GM12874 (cell line): ENCODE measurements at regions not wholly inside any gene's neighbourhood (a gene's known extent, or its start where the extent isn't known, plus 50 kb on each side); places are given as distances from the start of the nearest gene placed in this dataset.

ENCODE experiments used
- CTCF ChIP-seq: IDR thresholded peaks from 2 replicates; pipeline ENCODE4 v1.5.1; 2011; ENCODE audit warnings: low read depth, mild to moderate bottlenecking, control low read depth, low read length, moderate library complexity; ENCODE audit not compliant: insufficient read depth

DNA sequence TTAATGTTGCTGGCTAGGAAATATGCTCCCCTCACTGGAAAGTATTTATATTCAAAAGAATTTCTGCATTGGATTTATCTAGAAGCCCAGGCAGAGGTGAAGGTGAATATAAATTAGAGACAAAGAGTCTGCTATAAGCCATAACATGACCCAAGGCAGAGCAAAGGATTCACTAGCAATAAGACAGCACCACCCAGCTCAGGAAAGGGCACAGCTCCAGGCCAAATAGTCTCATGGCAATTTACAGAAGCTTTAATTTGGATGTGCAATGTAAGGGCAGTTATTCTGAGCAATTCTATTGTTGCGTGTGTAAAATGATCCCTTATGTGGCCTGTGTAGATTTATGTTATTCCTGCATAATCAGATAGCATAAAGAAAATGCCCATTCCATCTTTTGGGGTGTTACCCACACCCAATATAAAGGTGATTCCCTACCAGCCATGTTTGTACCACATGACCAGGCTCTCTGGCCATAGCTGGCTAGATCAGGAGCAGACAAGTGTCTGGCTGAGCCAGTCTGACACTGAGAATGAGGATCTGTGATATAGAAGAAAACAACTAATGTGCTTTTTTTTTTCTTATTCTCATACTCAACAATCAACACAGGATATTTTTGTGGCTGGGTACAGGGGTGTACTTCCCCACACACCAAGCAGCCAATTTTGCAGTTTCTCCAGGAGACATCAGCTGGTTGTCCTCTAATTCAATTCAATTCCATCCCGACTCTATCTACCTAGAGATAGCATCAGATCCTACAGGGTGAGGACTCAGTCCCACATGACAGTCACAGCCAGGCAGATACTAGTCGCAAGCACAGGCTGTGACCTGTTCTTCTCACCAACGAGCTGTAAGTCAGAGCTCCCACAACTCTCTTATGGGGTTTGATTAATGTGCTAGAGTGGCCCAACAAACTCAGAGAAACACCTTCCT lies 181.4 kb downstream of the KCTD15 start:
- no peak for TF ChIP-seq CTCF

- TF ChIP-seq CTCF = no peak
These were observed 186.0 kb downstream of the KCTD15 start for GRCh38 chr19:33982706-33983105.

DNA sequence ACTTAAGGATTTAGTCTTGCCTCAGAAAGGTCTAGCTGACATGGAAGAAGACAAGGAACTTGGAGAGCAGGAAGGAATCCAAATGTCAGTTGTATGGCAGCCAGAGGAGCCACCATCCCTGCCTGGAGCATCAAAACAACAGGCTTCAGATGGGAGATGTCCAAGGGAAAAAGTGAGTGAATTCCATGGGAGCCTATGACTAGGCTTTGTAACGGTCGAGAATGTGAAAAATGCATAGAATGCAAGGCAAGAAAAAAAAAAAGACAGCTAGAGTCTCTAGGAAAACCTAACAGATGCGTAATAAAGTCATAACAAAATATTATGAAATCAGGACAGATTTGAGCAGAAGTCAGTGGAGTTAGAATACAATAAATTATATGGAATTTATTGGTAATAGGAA lies 183.7 kb upstream of the LSM14A start:
- no peak for TF ChIP-seq CTCF

GRCh38 chr19:33997690-33998089 lies 174.6 kb upstream of the LSM14A start:
- no peak for TF ChIP-seq CTCF

DNA sequence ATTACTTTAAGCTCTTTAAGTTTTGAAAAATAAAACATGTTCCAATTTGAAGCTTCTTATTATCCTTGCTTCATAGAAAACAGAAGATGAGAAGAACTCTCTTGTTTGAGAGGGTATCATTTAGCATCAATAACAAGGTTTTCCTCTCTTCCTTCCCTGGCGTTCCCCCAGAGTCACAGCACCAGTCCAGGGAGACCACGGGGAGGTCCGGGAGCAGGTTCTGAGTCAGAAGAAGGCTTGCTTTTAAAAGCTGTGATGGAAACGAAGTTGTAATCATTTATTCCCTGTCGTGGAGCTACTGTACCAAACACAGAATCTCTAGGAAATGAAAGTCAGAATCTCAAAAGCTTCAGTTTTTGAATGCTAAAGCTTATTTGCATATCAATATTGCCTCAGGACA lies 174.0 kb upstream of the LSM14A start:
- no peak for TF ChIP-seq CTCF

GRCh38 chr19:33998739-33999345 lies 173.5 kb upstream of the LSM14A start:
- no peak for TF ChIP-seq CTCF

DNA sequence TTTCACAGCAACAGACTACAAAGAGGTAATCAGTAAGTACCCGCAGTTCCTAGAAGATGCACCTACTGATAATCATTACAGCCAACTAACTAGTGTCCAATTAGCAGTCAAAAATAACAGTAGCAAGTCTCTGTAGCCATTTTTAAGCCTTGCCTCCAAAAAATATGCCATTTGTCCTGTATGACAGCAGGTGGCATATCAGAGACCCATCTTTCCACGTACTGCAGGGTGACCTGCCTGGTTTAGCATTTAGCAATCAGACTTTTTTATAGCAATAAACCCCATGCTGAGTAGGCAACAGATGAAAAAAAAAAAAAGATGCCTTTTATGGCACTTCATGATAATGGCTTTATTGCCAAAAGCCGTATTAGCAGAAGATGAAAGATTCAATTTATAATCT lies 155.3 kb upstream of the LSM14A start:
- TF ChIP-seq CTCF = no peak
